ENCODE measurements at regions not wholly inside any gene's neighbourhood (a gene's known extent, or its start where the extent isn't known, plus 50 kb on each side); places are given as distances from the start of the nearest gene placed in this dataset.

DNA sequence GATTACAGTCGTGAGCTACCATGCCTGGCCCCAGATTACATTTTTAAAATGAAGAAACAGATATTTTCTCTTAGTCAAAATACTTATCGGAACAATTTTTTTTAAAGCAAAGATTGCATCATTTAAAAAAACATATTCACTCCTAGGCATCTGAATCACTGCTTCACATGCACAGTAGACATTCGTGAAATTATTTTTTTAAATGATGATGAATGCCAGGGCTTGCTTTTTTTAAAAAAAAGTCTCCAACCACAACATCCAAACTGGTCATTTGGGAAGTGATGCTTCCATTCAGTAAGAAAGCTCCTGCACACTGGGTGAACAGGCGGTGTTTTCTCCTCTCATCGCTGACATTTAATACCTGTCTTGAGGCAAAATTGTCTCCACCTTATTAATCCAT is 223.0 kb upstream of the DMRT1 start:
- TF ChIP-seq CTCF (conservative IDR thresholded peaks at IDR 0.05; ENCODE audit: low read depth in 2 of 2) (no peak), POLR2AphosphoS5 (IDR thresholded peaks at IDR 0.05; ENCODE audit: low read depth) (no peak), REST (IDR thresholded peaks at IDR 0.05; ENCODE audit: unreplicated experiment) (no peak), EZH2 (IDR thresholded peaks at IDR 0.05; ENCODE audit: low read depth, unreplicated experiment) (no peak), EZH2phosphoT487 (IDR thresholded peaks at IDR 0.05; ENCODE audit: unreplicated experiment) (no peak), JUNB (IDR thresholded peaks at IDR 0.05; ENCODE audit: unreplicated experiment) (no peak), ETS1 (IDR thresholded peaks at IDR 0.05) (no peak), CREB1 (CRISPR knock-in tag; IDR thresholded peaks at IDR 0.05; ENCODE audit: low read depth) (no peak), ZNF114 (CRISPR knock-in tag; IDR thresholded peaks at IDR 0.05) (no peak)

Measured in GM23338 (cell line).